Thymus (tissue), 11 donors: ENCODE measurements at regions not wholly inside any gene's neighbourhood (a gene's known extent, or its start where the extent isn't known, plus 50 kb on each side); places are given as distances from the start of the nearest gene placed in this dataset.
A peak's percentile ranks its signal among the peaks of the same experiment; 100 is the strongest.

Experiments
- DNase-seq, 9 donors: peaks; one replicate each; pipeline ENCODE4 v3.0.0-alpha.2; 2013; ENCODE audit warnings: low spot score in 9 of 9, low read depth in 6 of 9, missing footprints in 1 of 9
- H3K27ac ChIP-seq, 2 donors: one replicate each; pipeline ENCODE4 v1.5.1; 2013; ENCODE audit warnings: control low read depth in 1 of 2, low read depth in 1 of 2, low read length in 1 of 2, mild to moderate bottlenecking in 1 of 2, moderate library complexity in 1 of 2
- H3K27me3 ChIP-seq, 2 donors: one replicate each; pipeline ENCODE4 v1.5.1; 2013; ENCODE audit warnings: low read length in 1 of 2; ENCODE audit not compliant: control insufficient read depth in 2 of 2, insufficient read depth in 1 of 2
- H3K36me3 ChIP-seq, 2 donors: one replicate each; pipeline ENCODE4 v1.5.1; 2013; ENCODE audit warnings: low read length in 1 of 2, mild to moderate bottlenecking in 1 of 2, moderate library complexity in 1 of 2; ENCODE audit not compliant: control insufficient read depth in 2 of 2, insufficient read depth in 2 of 2
- H3K4me1 ChIP-seq, 2 donors: one replicate each; pipeline ENCODE4 v1.5.1; 2013; ENCODE audit warnings: low read length in 2 of 2; ENCODE audit not compliant: control insufficient read depth in 2 of 2, insufficient read depth in 2 of 2
- H3K4me3 ChIP-seq, 2 donors: one replicate each; pipeline ENCODE4 v1.5.1; 2013; ENCODE audit warnings: low read length in 2 of 2, control low read depth in 1 of 2, mild to moderate bottlenecking in 1 of 2
- H3K9me3 ChIP-seq, 2 donors: one replicate each; pipeline ENCODE4 v1.5.1; 2013; ENCODE audit warnings: low read length in 1 of 2, mild to moderate bottlenecking in 1 of 2; ENCODE audit not compliant: control insufficient read depth in 2 of 2, insufficient read depth in 1 of 2
- WGBS: extraction: QIAGEN DNeasy Blood & Tissue Kit; methylation state at CpG from one replicate; pipeline ENCODE4 v1.1.7; 2013; 5-methylcytosine and 5-hydroxymethylcytosine counted together
- donor health status: healthy.

GRCh38 chr5:60208716-60209115, 315.2 kb upstream of the PDE4D start:
- Histone ChIP-seq H3K27me3 (no peaks in the 10 kb centered on the region), H3K36me3 (no peaks in the 10 kb centered on the region), H3K27ac (no peak overlapping the region), H3K4me1 (no peaks in the 10 kb centered on the region), H3K4me3 (no peak overlapping the region), H3K9me3 (no peaks in the 10 kb centered on the region)
- DNase-seq, result no peak
- WGBS, result 93% methylated on average over 3 of the region's 3 CpGs

GRCh38 chr5:60207040-60207439, 313.5 kb upstream of the PDE4D start:
- Histone ChIP-seq H3K4me1 (no peaks in the 10 kb centered on the region), H3K27me3 (no peaks in the 10 kb centered on the region), H3K27ac (no peak overlapping the region), H3K9me3 (no peaks in the 10 kb centered on the region), H3K36me3 (no peaks in the 10 kb centered on the region), H3K4me3 (no peak overlapping the region)
- WGBS, result 44% methylated on average over 3 of the region's 3 CpGs
- peak in 1 of 9 donors; percentile 6 for DNase-seq

- DNase-seq, result no peak
- H3K9me3 ChIP-seq, result no peaks in the 10 kb centered on the region
- WGBS, result 97% methylated on average over 1 of the region's 1 CpG
- H3K4me1 ChIP-seq, result no peaks in the 10 kb centered on the region
- H3K4me3 ChIP-seq, result no peak overlapping the region
- no peaks in the 10 kb centered on the region for H3K36me3 ChIP-seq
- H3K27ac ChIP-seq, result no peak overlapping the region
- H3K27me3 ChIP-seq, result no peaks in the 10 kb centered on the region
Observed at GRCh38 chr5:60206234-60206633, 312.7 kb upstream of the PDE4D start.

GRCh38 chr5:60205071-60205470, 311.5 kb upstream of the PDE4D start:
- Histone ChIP-seq H3K4me1 (no peaks in the 10 kb centered on the region), H3K4me3 (no peak overlapping the region), H3K27me3 (no peaks in the 10 kb centered on the region), H3K27ac (no peak overlapping the region), H3K9me3 (no peaks in the 10 kb centered on the region), H3K36me3 (no peaks in the 10 kb centered on the region)
- DNase-seq, result no peak
- 96% methylated on average over 2 of the region's 2 CpGs for WGBS

GRCh38 chr5:60196385-60197113, 303.0 kb upstream of the PDE4D start:
- WGBS, result 86% methylated on average over 2 of the region's 2 CpGs
- no peaks in the 10 kb centered on the region for H3K27me3 ChIP-seq
- H3K27ac ChIP-seq, result no peak overlapping the region
- H3K4me3 ChIP-seq, result no peak overlapping the region
- no peak for DNase-seq
- H3K4me1 ChIP-seq, result no peaks in the 10 kb centered on the region
- H3K36me3 ChIP-seq, result no peaks in the 10 kb centered on the region
- no peaks in the 10 kb centered on the region for H3K9me3 ChIP-seq

- Histone ChIP-seq H3K36me3 (no peaks in the 10 kb centered on the region), H3K27ac (no peak overlapping the region), H3K4me1 (no peaks in the 10 kb centered on the region), H3K27me3 (no peaks in the 10 kb centered on the region), H3K4me3 (no peak overlapping the region), H3K9me3 (no peaks in the 10 kb centered on the region)
- 91% methylated on average over 6 of the region's 6 CpGs for WGBS
- DNase-seq, result no peak
Observed at GRCh38 chr5:60195551-60195950, 302.0 kb upstream of the PDE4D start.

GRCh38 chr5:60195083-60195482, 301.6 kb upstream of the PDE4D start:
- no peak for DNase-seq
- H3K36me3 ChIP-seq, result no peaks in the 10 kb centered on the region
- no peaks in the 10 kb centered on the region for H3K27me3 ChIP-seq
- no peaks in the 10 kb centered on the region for H3K9me3 ChIP-seq
- H3K4me3 ChIP-seq, result no peak overlapping the region
- 97% methylated on average over 1 of the region's 1 CpG for WGBS
- no peaks in the 10 kb centered on the region for H3K4me1 ChIP-seq
- H3K27ac ChIP-seq, result no peak overlapping the region

GRCh38 chr5:60185231-60186099, 291.9 kb upstream of the PDE4D start:
- Histone ChIP-seq H3K4me3 (no peak overlapping the region), H3K27ac (no peak overlapping the region), H3K27me3 (no peaks in the 10 kb centered on the region), H3K4me1 (no peaks in the 10 kb centered on the region), H3K36me3 (no peaks in the 10 kb centered on the region), H3K9me3 (no peaks in the 10 kb centered on the region)
- 89% methylated on average over 8 of the region's 8 CpGs for WGBS
- DNase-seq, result no peak

GRCh38 chr5:60184606-60185005, 291.1 kb upstream of the PDE4D start:
- no peak for DNase-seq
- H3K36me3 ChIP-seq, result no peaks in the 10 kb centered on the region
- H3K27me3 ChIP-seq, result no peaks in the 10 kb centered on the region
- no peaks in the 10 kb centered on the region for H3K4me1 ChIP-seq
- H3K9me3 ChIP-seq, result no peaks in the 10 kb centered on the region
- no peak overlapping the region for H3K27ac ChIP-seq
- WGBS, result 94% methylated on average over 2 of the region's 2 CpGs
- H3K4me3 ChIP-seq, result no peak overlapping the region
